AG09319 (cell line): ENCODE measurements at regions not wholly inside any gene's neighbourhood (a gene's known extent, or its start where the extent isn't known, plus 50 kb on each side); places are given as distances from the start of the nearest gene placed in this dataset.

ENCODE experiments used
- DNase-seq: peaks from one replicate; pipeline ENCODE4 v3.0.0-alpha.2; 2010; ENCODE audit warnings: low read depth; ENCODE audit errors: extremely low read depth
- CTCF ChIP-seq: IDR thresholded peaks from 2 replicates; pipeline ENCODE4 v1.5.1; 2011; ENCODE audit warnings: low read depth, mild to moderate bottlenecking, inconsistent platforms, low read length, moderate library complexity

DNA sequence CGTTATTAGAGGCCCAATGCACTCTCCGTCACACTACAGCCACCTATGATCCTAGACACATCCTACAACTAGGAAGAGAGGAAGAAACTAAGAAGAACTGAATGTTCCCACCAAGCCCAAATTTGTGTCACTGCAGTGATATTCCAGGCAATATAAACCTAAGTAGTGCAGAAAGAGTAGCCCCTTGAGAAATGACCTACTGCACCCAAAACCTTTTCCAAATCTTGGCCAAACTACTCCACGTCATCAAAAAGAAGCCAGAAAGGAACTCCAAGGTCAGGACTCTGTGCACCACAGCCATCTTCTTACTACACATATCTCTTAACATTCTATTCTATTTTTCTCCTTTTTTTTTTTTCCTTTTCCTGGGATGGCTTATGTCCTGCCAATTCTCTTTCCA lies 60.2 kb downstream of the ADAMTS1 start:
- TF ChIP-seq CTCF = no peak
- no peak for DNase-seq

- TF ChIP-seq CTCF = no peak
- no peak for DNase-seq
These were observed 61.6 kb downstream of the ADAMTS1 start for GRCh38 chr21:26783466-26784195.

GRCh38 chr21:26782747-26783146 lies 62.5 kb downstream of the ADAMTS1 start:
- DNase-seq = no peak
- no peak for TF ChIP-seq CTCF

DNA sequence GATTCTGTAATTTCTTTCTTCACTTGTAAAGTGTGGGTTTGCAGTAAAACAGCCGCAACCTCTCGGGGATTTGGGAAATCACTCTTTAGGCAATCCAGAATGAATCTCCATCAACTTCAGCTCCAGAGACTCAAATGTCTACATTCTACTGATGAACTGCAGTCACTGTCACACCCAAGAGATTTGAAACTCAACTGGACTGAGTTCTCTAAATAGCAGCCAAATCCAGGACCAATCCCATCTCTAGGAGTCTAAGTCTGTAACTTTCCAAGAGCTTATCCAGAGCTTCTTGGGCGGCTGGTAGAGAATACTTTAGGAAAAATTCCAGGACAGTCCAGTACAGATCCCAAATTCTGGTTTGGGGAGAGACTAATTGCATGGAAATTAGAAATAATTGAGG lies 62.9 kb downstream of the ADAMTS1 start:
- TF ChIP-seq CTCF = no peak
- no peak for DNase-seq

DNA sequence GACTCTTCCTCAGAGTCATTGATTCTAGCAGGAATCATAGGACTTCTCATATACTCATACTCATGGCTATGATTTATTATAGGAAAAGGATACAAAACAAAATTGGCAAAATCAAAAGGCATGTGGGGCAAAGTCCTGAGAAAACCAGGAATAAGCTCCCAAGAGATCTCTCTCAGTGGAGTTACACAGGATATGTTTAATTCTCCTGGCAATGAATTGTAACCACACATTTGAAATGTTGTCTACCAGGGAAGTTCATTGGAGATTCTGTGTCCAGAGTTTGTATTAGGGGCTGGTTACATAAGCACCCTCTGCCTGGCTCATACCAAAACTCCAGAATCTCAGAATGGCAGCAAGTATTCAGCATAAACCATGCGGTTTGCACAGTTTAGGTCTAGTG lies 63.9 kb downstream of the ADAMTS1 start:
- DNase-seq = no peak
- no peak for TF ChIP-seq CTCF

DNA sequence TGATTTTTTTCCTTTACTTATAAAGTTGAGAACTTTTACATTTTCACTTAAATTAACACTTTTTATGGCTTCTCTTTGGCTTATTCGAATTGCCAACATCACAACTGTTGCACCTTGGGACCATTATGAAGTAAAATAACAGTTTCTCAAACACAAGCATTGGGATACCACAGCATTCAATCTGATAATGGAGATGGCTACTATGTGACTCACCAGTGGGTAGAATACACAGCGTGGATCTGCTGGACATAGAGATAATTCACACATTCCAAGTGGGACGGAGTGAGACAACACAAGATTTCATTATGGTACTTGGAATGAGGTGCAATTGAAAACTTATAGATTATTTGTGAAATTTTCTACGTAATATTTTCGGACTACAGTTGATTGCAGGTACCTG lies 68.0 kb downstream of the ADAMTS1 start:
- TF ChIP-seq CTCF = no peak
- DNase-seq = no peak

GRCh38 chr21:26776310-26777021 lies 68.7 kb downstream of the ADAMTS1 start:
- no peak for TF ChIP-seq CTCF
- DNase-seq = no peak
